Motor neuron (in vitro differentiated cells): ENCODE measurements at regions not wholly inside any gene's neighbourhood (a gene's known extent, or its start where the extent isn't known, plus 50 kb on each side); places are given as distances from the start of the nearest gene placed in this dataset.
"Not testable (repeated sequence)": the region's sequence is repeated elsewhere in the genome, so short reads cannot be mapped to it uniquely, and the experiment has no call there.

Experiments used
- ATAC-seq, 8 experiments: fragments of 200-7000 bp; cut with Tn5 transposase; replicated peaks in 6 of 8; 2 replicates each; pipeline ENCODE4 v1.8.0; 2021; ENCODE audit warnings: mild to moderate bottlenecking in 8 of 8, moderate library complexity in 8 of 8
- H3K27ac ChIP-seq, 2 donors: fragments of 250-450 bp; sonication (Bioruptor Pico); 2 replicates each; pipeline ENCODE4 v1.9.0; 2021; ENCODE audit warnings: antibody characterized with exemption in 2 of 2, mild to moderate bottlenecking in 2 of 2, moderate library complexity in 1 of 2
- H3K4me1 ChIP-seq, 2 donors: fragments of 250-450 bp; sonication (Bioruptor Pico); replicated peaks in 1 of 2; 2 replicates each; pipeline ENCODE4 v1.6.1; 2021; ENCODE audit warnings: antibody characterized with exemption in 2 of 2, mild to moderate bottlenecking in 2 of 2, moderate library complexity in 1 of 2
- H3K4me3 ChIP-seq, 5 donors: fragments of 250-450 bp; sonication (Bioruptor Pico); 2 replicates each; pipeline ENCODE4 v1.9.0; 2021; ENCODE audit warnings: antibody characterized with exemption in 5 of 5, mild to moderate bottlenecking in 5 of 5, moderate library complexity in 4 of 5
- WGBS, 10 experiments: fragments of 450-650 bp; shearing (Covaris generic); methylation state at CpG; one replicate each; pipeline ENCODE4 v1.0.0; 2022; 5-methylcytosine and 5-hydroxymethylcytosine counted together
- in situ Hi-C, 9 experiments: fragments of 400-800 bp; cut with MboI; loops; one replicate each; pipeline ENCODE4 v1.15.0; 2021; ENCODE audit warnings: low sequenced_read_pairs in 9 of 9, low pct_unique_long_range_greater_than_20kb in 2 of 9; ENCODE audit not compliant: unreplicated experiment in 9 of 9

DNA sequence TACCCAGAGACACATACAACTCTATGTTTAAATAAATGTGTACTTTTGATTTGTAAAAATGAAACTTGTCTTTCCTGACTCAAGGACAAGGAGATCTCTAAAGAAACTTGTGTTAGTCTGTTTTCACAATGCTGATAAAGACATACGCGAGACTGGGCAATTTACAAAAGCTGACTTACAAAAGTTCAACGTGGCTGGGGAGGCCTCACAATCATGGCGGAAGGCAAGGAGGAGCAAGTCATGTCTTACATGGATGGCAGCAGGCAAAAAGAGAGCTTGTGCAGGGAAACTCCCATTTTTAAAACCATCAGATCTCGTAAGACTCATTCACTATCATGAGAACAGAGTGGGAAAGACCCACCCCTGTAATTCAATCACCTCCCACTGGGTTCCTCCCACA is 52.2 kb upstream of the PAPSS1 start:
- not testable (repeated sequence) for H3K4me1 ChIP-seq, H3K4me3 ChIP-seq, ATAC-seq, H3K27ac ChIP-seq
- WGBS, 10 experiments: 35 to 93% (median 80%) methylated on average over 1 to 5 of the region's 5 CpGs; no CpG with 5 or more reads in 3 of the 10 experiments
- in situ Hi-C loops: loop anchor here in 4 of 9 experiments (25.0 kb wide), 1 partner anchor 140 kb away; no protein-coding TSS in a partner anchor

DNA sequence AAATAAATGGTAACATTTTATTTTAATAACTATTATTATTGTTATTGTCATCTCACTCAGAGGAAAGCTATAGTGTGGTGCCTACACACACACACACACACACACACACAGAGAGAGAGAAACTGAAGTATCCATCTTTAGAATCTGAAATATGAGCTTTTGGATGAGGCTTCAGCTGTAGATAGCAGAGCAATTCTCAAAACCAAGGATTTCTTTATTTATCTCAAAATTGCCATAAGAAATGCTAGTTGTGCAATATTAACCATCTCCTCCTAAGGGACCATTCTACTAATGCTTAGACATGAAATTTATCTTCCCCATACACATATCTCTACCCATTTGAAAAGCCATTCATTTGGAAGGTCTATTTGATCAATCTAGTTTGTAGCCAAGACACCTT is 50.1 kb upstream of the SGMS2 start:
- ATAC-seq: no peak
- Histone ChIP-seq H3K27ac (no peak overlapping the region), H3K4me3 (no peak overlapping the region), H3K4me1 (no peaks in the 10 kb centered on the region)
- in situ Hi-C loops: loop anchor here in 4 of 9 experiments (25.0 kb wide), 1 partner anchor 138 kb away; no protein-coding TSS in a partner anchor
